SU-DHL-6 (cell line): ENCODE measurements at regions not wholly inside any gene's neighbourhood (a gene's known extent, or its start where the extent isn't known, plus 50 kb on each side); places are given as distances from the start of the nearest gene placed in this dataset.

Experiments
- EZH2phosphoT487 ChIP-seq: fragments of 200-600 bp; sonication (generic), shearing (Covaris generic); conservative IDR thresholded peaks from 2 replicates; pipeline ENCODE4 v1.6.1; 2018; ENCODE audit warnings: mild to moderate bottlenecking, antibody characterized with exemption, low read length, moderate library complexity, mixed read lengths
- TF ChIP-seq, protein P1 (sequence below): fragments of 200-600 bp; sonication (generic); IDR thresholded peaks from one replicate; pipeline ENCODE4 v1.5.1; 2017; ENCODE audit warnings: antibody characterized with exemption, mild to moderate bottlenecking, low read length, moderate library complexity; ENCODE audit not compliant: insufficient read depth, poor library complexity, severe bottlenecking

DNA sequence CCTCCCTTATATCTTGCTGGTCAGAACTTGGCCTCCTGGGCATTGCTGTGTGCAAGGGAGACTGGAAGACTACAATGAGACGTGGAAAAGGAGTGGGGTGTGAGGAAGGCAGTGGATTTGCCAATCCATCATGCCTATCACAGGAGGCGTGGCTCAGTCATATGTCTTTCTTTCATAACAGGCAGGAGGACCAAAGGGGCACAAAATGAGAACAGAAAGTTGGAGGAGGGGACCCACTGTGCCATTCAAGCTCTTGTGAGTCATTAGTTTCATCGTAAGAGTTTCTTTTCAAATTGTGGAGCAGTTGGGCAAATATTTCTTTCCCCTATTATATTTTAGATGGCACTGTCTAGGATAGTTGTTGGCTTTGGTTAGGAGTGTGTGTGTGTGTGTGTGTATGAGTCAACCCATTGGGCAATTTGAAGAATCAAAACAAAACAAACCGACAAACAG, 471.5 kb downstream of the TSHZ3 start:
- TF ChIP-seq, protein P1, sequence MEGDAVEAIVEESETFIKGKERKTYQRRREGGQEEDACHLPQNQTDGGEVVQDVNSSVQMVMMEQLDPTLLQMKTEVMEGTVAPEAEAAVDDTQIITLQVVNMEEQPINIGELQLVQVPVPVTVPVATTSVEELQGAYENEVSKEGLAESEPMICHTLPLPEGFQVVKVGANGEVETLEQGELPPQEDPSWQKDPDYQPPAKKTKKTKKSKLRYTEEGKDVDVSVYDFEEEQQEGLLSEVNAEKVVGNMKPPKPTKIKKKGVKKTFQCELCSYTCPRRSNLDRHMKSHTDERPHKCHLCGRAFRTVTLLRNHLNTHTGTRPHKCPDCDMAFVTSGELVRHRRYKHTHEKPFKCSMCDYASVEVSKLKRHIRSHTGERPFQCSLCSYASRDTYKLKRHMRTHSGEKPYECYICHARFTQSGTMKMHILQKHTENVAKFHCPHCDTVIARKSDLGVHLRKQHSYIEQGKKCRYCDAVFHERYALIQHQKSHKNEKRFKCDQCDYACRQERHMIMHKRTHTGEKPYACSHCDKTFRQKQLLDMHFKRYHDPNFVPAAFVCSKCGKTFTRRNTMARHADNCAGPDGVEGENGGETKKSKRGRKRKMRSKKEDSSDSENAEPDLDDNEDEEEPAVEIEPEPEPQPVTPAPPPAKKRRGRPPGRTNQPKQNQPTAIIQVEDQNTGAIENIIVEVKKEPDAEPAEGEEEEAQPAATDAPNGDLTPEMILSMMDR, result no peak
- TF ChIP-seq EZH2phosphoT487, result no peak
